ENCODE measurements at regions not wholly inside any gene's neighbourhood (a gene's known extent, or its start where the extent isn't known, plus 50 kb on each side); places are given as distances from the start of the nearest gene placed in this dataset.

DNA sequence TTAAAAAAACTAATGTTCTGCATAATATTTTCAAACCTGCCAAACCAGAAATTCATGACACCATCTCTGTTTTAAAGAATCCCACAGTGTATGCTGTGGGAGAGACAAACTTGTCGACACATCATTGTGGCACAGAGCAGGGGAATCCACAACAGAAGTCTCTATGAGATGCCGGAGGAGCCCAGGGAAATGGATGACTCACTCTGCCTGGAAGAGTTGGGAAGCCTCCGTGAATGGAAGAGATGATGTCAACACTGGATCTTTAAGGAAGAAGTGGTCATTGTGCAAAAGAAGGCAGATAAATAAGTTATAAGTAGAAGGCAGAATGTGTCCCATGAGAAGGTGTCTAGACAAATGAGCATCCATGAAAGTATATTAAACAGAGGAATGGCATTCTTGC lies 595.1 kb downstream of the RAB28 start:
- no peak for ATAC-seq
- H3K36me3 ChIP-seq = no peaks in the 10 kb centered on the region
- H3K27me3 ChIP-seq = no peaks in the 10 kb centered on the region
- no peak for TF ChIP-seq POLR2A (IDR thresholded peaks at IDR 0.05)
- TF ChIP-seq, protein P1, sequence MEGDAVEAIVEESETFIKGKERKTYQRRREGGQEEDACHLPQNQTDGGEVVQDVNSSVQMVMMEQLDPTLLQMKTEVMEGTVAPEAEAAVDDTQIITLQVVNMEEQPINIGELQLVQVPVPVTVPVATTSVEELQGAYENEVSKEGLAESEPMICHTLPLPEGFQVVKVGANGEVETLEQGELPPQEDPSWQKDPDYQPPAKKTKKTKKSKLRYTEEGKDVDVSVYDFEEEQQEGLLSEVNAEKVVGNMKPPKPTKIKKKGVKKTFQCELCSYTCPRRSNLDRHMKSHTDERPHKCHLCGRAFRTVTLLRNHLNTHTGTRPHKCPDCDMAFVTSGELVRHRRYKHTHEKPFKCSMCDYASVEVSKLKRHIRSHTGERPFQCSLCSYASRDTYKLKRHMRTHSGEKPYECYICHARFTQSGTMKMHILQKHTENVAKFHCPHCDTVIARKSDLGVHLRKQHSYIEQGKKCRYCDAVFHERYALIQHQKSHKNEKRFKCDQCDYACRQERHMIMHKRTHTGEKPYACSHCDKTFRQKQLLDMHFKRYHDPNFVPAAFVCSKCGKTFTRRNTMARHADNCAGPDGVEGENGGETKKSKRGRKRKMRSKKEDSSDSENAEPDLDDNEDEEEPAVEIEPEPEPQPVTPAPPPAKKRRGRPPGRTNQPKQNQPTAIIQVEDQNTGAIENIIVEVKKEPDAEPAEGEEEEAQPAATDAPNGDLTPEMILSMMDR (IDR thresholded peaks at IDR 0.05) = no peak
- no peaks in the 10 kb centered on the region for H3K4me1 ChIP-seq
- no peak overlapping the region for H3K4me3 ChIP-seq
- H3K27ac ChIP-seq = no peak overlapping the region
- no peak for DNase-seq
- intact Hi-C loops (cut with DNase I) = no loop called here
- 78% methylated on average over 3 of the region's 3 CpGs for WGBS (ENCODE audit: insufficient coverage, low coverage, low lambda C conversion rate, missing lambda C conversion rate)
- no peaks in the 10 kb centered on the region for H3K9me3 ChIP-seq

DNA sequence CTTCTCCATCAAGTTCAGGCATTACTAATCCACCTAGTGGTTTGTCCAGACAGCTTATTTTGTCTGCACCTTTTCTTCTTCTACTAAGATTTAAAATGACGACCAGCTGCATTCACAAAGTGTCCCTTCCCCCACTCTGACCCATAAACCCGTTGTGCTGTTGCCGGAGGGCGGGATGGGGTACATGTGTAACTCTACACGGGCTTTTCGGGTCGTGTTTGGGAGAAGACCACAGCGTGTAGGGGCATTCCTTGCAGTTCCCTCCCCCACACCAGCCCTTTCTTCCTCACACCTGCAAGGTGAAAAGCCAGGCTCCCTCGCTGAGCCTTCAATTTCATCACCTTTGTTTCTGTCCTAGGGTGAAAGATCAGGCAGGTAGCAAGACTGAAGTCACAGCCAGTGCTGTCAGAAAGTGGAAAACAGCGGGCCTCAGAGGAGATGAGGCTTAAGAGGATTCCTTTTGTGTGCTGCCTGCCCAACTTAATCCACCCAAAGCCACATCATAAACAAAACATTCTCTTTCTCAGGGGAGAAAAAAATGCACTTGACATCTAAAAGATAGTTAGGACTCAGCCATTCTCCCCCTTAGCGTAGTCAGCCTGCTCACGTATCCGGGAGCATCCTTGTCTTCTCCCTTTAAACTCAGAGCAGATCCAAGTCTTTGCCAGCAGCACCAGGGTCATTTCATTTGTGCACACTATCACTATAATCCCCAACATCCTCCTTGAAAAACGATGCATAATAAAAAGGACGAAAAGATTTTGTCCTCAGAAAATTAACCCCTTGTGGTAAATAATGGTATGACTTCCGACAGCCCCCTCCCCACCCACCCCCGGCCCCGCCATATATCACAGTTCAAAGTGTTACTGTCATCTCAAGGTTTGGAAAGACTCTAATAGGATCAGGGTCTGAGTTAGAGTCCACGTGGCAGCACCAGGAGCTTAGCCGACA lies 599.0 kb downstream of the RAB28 start:
- no peaks in the 10 kb centered on the region for H3K9me3 ChIP-seq
- no peak for ATAC-seq
- H3K4me3 ChIP-seq = no peak overlapping the region
- 71% methylated on average over 20 of the region's 20 CpGs for WGBS (ENCODE audit: insufficient coverage, low coverage, low lambda C conversion rate, missing lambda C conversion rate)
- no peaks in the 10 kb centered on the region for H3K36me3 ChIP-seq
- H3K27me3 ChIP-seq = no peaks in the 10 kb centered on the region
- H3K4me1 ChIP-seq = no peaks in the 10 kb centered on the region
- no peak for TF ChIP-seq POLR2A (IDR thresholded peaks at IDR 0.05)
- TF ChIP-seq, protein P1 (IDR thresholded peaks at IDR 0.05) = no peak
- no peak overlapping the region for H3K27ac ChIP-seq
- no peak for DNase-seq
- intact Hi-C loops (cut with DNase I) = no loop called here

DNA sequence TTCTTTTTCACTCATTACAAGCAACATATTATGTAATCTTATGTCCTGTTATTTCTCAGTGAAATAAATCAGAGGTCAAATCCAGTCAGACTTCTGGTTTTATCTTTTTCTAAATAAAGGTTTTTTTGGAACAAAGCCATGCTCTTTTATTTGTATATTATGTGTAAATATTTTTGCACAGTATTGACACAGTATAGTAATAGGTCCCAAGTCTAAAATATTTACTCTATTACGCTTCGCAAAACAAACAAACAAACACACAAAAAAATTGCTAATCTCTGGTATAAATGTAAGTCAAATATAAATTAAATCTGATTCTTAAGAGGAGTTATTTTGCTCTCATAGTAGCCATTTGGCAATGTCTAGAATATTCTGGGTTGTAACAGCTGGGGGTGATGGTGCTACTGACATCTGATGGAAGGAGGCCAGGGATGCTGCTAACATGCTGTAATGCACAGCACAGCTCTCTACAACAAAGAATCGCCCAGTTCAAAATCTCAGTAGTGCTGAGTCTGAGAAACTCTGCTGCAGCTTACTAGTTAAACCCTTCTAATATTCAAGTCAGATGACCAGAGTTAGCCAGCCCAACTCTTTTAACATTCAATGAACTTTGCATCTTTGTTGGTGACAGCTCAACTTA lies 602.1 kb downstream of the RAB28 start:
- 27% methylated on average over 2 of the region's 3 CpGs for whole genome bisulfite sequencing (ENCODE audit: insufficient coverage, low coverage, low lambda C conversion rate, missing lambda C conversion rate)

DNA sequence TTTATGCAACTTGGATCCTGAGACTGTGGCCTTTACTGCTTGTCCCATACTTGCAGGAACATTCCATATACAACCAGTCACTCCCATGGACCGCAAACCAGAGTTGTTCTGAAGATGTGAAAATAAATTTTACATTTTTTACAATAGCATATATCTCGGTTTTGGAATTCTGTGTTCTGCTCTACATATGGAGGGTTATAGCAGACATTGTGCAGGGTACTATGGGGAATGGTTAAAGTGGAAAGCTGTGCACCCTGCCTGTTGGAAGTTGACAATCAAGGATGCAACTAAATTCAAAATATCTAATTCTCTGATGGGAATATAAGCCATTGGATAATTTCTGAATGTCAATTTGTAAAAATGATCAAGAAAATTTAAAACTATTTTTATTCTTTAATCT lies 603.3 kb downstream of the RAB28 start:
- H3K9me3 ChIP-seq = no peaks in the 10 kb centered on the region
- H3K27ac ChIP-seq = no peak overlapping the region
- ATAC-seq (no peak), DNase-seq (no peak)
- H3K36me3 ChIP-seq = no peaks in the 10 kb centered on the region
- intact Hi-C loops (cut with DNase I) = no loop called here
- peaks cover 0 to 2% (median 0%) of the 10 kb centered on the region in 4 donors for H3K4me1 ChIP-seq
- H3K27me3 ChIP-seq = no peaks in the 10 kb centered on the region
- 73% methylated on average over 2 of the region's 2 CpGs for WGBS (ENCODE audit: insufficient coverage, low coverage, low lambda C conversion rate, missing lambda C conversion rate)
- TF ChIP-seq, protein P1 (IDR thresholded peaks at IDR 0.05) = no peak
- no peak for TF ChIP-seq POLR2A (IDR thresholded peaks at IDR 0.05)
- H3K4me3 ChIP-seq = no peak overlapping the region

More for the DNA sequence above, 602.1 kb downstream of the RAB28 start:
- ATAC-seq (peak; percentile 63 to 81 (median 70)), DNase-seq (no peak)
- no peaks in the 10 kb centered on the region for H3K4me1 ChIP-seq
- TF ChIP-seq POLR2A (IDR thresholded peaks at IDR 0.05) = no peak
- TF ChIP-seq, protein P1 (IDR thresholded peaks at IDR 0.05) = no peak
- H3K9me3 ChIP-seq = no peaks in the 10 kb centered on the region
- H3K36me3 ChIP-seq = no peaks in the 10 kb centered on the region
- intact Hi-C loops (cut with DNase I) = no loop called here
- no peak overlapping the region for H3K4me3 ChIP-seq
- H3K27me3 ChIP-seq = no peaks in the 10 kb centered on the region
- no peak overlapping the region for H3K27ac ChIP-seq

All from right lobe of liver (tissue), 6 donors.